WTC11 (cell line): ENCODE measurements at regions not wholly inside any gene's neighbourhood (a gene's known extent, or its start where the extent isn't known, plus 50 kb on each side); places are given as distances from the start of the nearest gene placed in this dataset.

ENCODE experiments used
- ATAC-seq: fragments of 200-7000 bp; cut with Tn5 transposase; 2 replicates; pipeline ENCODE4 v1.10.0; 2021; ENCODE audit warnings: mild to moderate bottlenecking, moderate library complexity
- CTCF ChIA-PET: fragments of 300-600 bp; sonication (Branson Sonifier 250); formaldehyde crosslinking; loops from one replicate; lab custom pipeline; 2021; ENCODE audit warnings: antibody characterized with exemption; lab: Charles Lee
- POLR2A ChIA-PET: fragments of 350-600 bp; sonication (Branson Sonifier 250); formaldehyde crosslinking; loops from one replicate; lab custom pipeline; 2021; ENCODE audit warnings: antibody characterized with exemption; lab: Charles Lee
- DNase-seq: peaks from one replicate; pipeline ENCODE4 v3.0.0; 2021; ENCODE audit warnings: low spot score
- H3K27ac Mint-ChIP-seq: 2 replicates; pipeline ENCODE4 v1.8.0; 2021; ENCODE audit warnings: mixed read lengths
- H3K27me3 Mint-ChIP-seq: 2 replicates; pipeline ENCODE4 v1.8.0; 2021; ENCODE audit warnings: low read depth, mild to moderate bottlenecking, moderate library complexity, mixed read lengths
- H3K36me3 Mint-ChIP-seq: 2 replicates; pipeline ENCODE4 v1.8.0; 2021; ENCODE audit warnings: mixed read lengths
- H3K4me1 Mint-ChIP-seq: 2 replicates; pipeline ENCODE4 v1.8.0; 2022; ENCODE audit warnings: mixed read lengths
- H3K4me3 Mint-ChIP-seq: 2 replicates; pipeline ENCODE4 v1.8.0; 2021; ENCODE audit warnings: mild to moderate bottlenecking, moderate library complexity, mixed read lengths
- H3K9me3 Mint-ChIP-seq: 2 replicates; pipeline ENCODE4 v1.8.0; 2021; ENCODE audit warnings: mixed read lengths
- ATF6 ChIP-seq: sonication (generic); formaldehyde crosslinking; IDR thresholded peaks from 2 replicates; pipeline ENCODE4 v1.8.1; 2023; ENCODE audit warnings: mild to moderate bottlenecking, missing genetic modification reagents
- CBFB ChIP-seq: sonication (generic); formaldehyde crosslinking; IDR thresholded peaks from 2 replicates; pipeline ENCODE4 v1.8.1; 2022; ENCODE audit warnings: mild to moderate bottlenecking, low read depth, missing genetic modification reagents
- CREB1 ChIP-seq: sonication (generic); formaldehyde crosslinking; IDR thresholded peaks from 2 replicates; pipeline ENCODE4 v1.8.0; 2023; ENCODE audit warnings: mild to moderate bottlenecking, missing genetic modification reagents
- E2F4 ChIP-seq: sonication (generic); formaldehyde crosslinking; IDR thresholded peaks from 2 replicates; pipeline ENCODE4 v1.8.1; 2022; ENCODE audit warnings: low read depth, mild to moderate bottlenecking, moderate library complexity, missing genetic modification reagents, borderline replicate concordance
- ERG ChIP-seq: fragments of 250-450 bp; sonication (Bioruptor Pico); IDR thresholded peaks from 2 replicates; pipeline ENCODE4 v1.8.0; 2021; ENCODE audit warnings: mild to moderate bottlenecking
- ESRRA ChIP-seq: sonication (generic); formaldehyde crosslinking; IDR thresholded peaks from 2 replicates; pipeline ENCODE4 v1.8.1; 2022; ENCODE audit warnings: mild to moderate bottlenecking, missing genetic modification reagents, borderline replicate concordance
- ETV6 ChIP-seq: sonication (generic); formaldehyde crosslinking; IDR thresholded peaks from 2 replicates; pipeline ENCODE4 v1.8.1; 2022; ENCODE audit warnings: mild to moderate bottlenecking, missing genetic modification reagents
- FOXP1 ChIP-seq: sonication (generic); formaldehyde crosslinking; IDR thresholded peaks from 2 replicates; pipeline ENCODE4 v1.8.0; 2022; ENCODE audit warnings: missing genetic modification reagents, mild to moderate bottlenecking, moderate library complexity, borderline replicate concordance
- GTF2I ChIP-seq: fragments of 250-450 bp; sonication (Bioruptor Pico); conservative IDR thresholded peaks from 2 replicates; pipeline ENCODE4 v1.4.0; 2021; ENCODE audit warnings: mild to moderate bottlenecking
- HMGXB4 ChIP-seq: sonication (generic); formaldehyde crosslinking; IDR thresholded peaks from 2 replicates; pipeline ENCODE4 v1.8.1; 2023; ENCODE audit warnings: mild to moderate bottlenecking, moderate library complexity, missing genetic modification reagents
- MLX ChIP-seq: sonication (generic); formaldehyde crosslinking; IDR thresholded peaks from 2 replicates; pipeline ENCODE4 v1.8.1; 2023; ENCODE audit warnings: mild to moderate bottlenecking, missing genetic modification reagents, moderate library complexity
- NR1H2 ChIP-seq: sonication (generic); formaldehyde crosslinking; IDR thresholded peaks from 2 replicates; pipeline ENCODE4 v1.9.0; 2021; ENCODE audit warnings: mild to moderate bottlenecking, moderate library complexity, missing genetic modification reagents
- PREB ChIP-seq: sonication (generic); formaldehyde crosslinking; IDR thresholded peaks from 2 replicates; pipeline ENCODE4 v1.8.1; 2022; ENCODE audit warnings: mild to moderate bottlenecking, missing genetic modification reagents, moderate library complexity, borderline replicate concordance
- PRRX2 ChIP-seq: fragments of 250-450 bp; sonication (Bioruptor Pico); IDR thresholded peaks from 2 replicates; pipeline ENCODE4 v1.8.0; 2021; ENCODE audit warnings: mild to moderate bottlenecking
- RELA ChIP-seq: sonication (generic); formaldehyde crosslinking; IDR thresholded peaks from 2 replicates; pipeline ENCODE4 v1.8.1; 2022; ENCODE audit warnings: missing genetic modification reagents, mild to moderate bottlenecking, borderline replicate concordance
- SMAD4 ChIP-seq: sonication (generic); formaldehyde crosslinking; IDR thresholded peaks from 2 replicates; pipeline ENCODE4 v1.8.0; 2022; ENCODE audit warnings: mild to moderate bottlenecking, missing genetic modification reagents
- TCF7 ChIP-seq: sonication (generic); formaldehyde crosslinking; IDR thresholded peaks from 2 replicates; pipeline ENCODE4 v1.8.0; 2022; ENCODE audit warnings: mild to moderate bottlenecking, low read depth, missing genetic modification reagents, moderate library complexity
- TEAD4 ChIP-seq: sonication (generic); formaldehyde crosslinking; IDR thresholded peaks from 2 replicates; pipeline ENCODE4 v1.8.0; 2022; ENCODE audit warnings: mild to moderate bottlenecking, missing genetic modification reagents
- ZNF232 ChIP-seq: sonication (generic); formaldehyde crosslinking; IDR thresholded peaks from 2 replicates; pipeline ENCODE4 v1.8.0; 2022; ENCODE audit warnings: mild to moderate bottlenecking, missing genetic modification reagents
- ZNF423 ChIP-seq: fragments of 250-450 bp; sonication (Bioruptor Pico); IDR thresholded peaks from 2 replicates; pipeline ENCODE4 v2.1.2; 2022; ENCODE audit warnings: mild to moderate bottlenecking, moderate library complexity
- ZNF512 ChIP-seq: sonication (generic); formaldehyde crosslinking; IDR thresholded peaks from 2 replicates; pipeline ENCODE4 v1.8.1; 2022; ENCODE audit warnings: missing genetic modification reagents, borderline replicate concordance
- TF ChIP-seq, protein P1 (sequence below): sonication (generic); formaldehyde crosslinking; IDR thresholded peaks from 2 replicates; pipeline ENCODE4 v1.8.1; 2023; ENCODE audit warnings: mild to moderate bottlenecking, missing genetic modification reagents, moderate library complexity
- TF ChIP-seq, protein P2 (sequence below): sonication (generic); formaldehyde crosslinking; conservative IDR thresholded peaks from 2 replicates; pipeline ENCODE4 v1.8.1; 2022; ENCODE audit warnings: mild to moderate bottlenecking, missing genetic modification reagents

- TF ChIP-seq ZNF512 (CRISPR knock-in tag) (no peak), ESRRA (no peak)
These were observed 336.4 kb downstream of the LRIG3 start (continued) for GRCh38 chr12:58583940-58584339.

- Mint-ChIP-seq H3K9me3 (no peaks in the 10 kb centered on the region), H3K4me1 (no peaks in the 10 kb centered on the region), H3K4me3 (no peak overlapping the region), H3K27ac (no peak overlapping the region), H3K27me3 (no peaks in the 10 kb centered on the region), H3K36me3 (no peaks in the 10 kb centered on the region)
- ATAC-seq, result no peak
- no peak for TF ChIP-seq CBFB (CRISPR knock-in tag)
- no peak for TF ChIP-seq RELA (CRISPR knock-in tag)
- TF ChIP-seq NR1H2 (CRISPR knock-in tag), result no peak
- TF ChIP-seq ESRRA, result no peak
- TF ChIP-seq E2F4 (CRISPR knock-in tag), result no peak
- no peak for TF ChIP-seq TEAD4
- TF ChIP-seq ETV6 (CRISPR knock-in tag), result no peak
- no peak for TF ChIP-seq HMGXB4 (CRISPR knock-in tag)
- TF ChIP-seq MLX (CRISPR knock-in tag), result no peak
- no peak for TF ChIP-seq ZNF423
- TF ChIP-seq TCF7 (CRISPR knock-in tag), result no peak
- TF ChIP-seq GTF2I, result no peak
- no peak for TF ChIP-seq ATF6 (CRISPR knock-in tag)
- TF ChIP-seq SMAD4 (CRISPR knock-in tag), result no peak
- POLR2A ChIA-PET, result no interaction called here
- no peak for DNase-seq
- CTCF ChIA-PET, result no interaction called here
These were observed 335.4 kb downstream of the LRIG3 start for GRCh38 chr12:58584880-58585279.

DNA sequence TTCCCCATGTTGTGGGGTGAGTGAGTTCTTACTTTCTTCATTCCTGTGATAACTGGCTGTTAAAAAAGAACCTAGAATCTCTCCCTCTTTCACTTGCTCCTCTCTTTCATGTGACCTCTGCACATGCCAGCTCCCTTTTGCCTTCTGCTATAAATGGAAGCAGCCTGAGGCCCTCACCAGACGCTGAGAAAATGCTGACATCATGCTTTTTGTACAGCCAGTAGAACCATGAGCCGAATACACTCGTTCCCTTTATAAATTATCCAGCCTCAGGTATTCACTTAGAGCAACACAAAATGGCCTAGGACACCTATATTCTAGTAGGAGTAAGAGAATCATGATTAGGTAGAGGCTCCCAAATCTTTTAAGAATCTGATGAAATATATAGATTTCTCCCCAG is 333.5 kb downstream of the LRIG3 start:
- H3K4me1 Mint-ChIP-seq, result no peaks in the 10 kb centered on the region
- CTCF ChIA-PET, result no interaction called here
- ATAC-seq (no peak), DNase-seq (no peak)
- H3K27ac Mint-ChIP-seq, result no peak overlapping the region
- no peaks in the 10 kb centered on the region for H3K9me3 Mint-ChIP-seq
- no peaks in the 10 kb centered on the region for H3K36me3 Mint-ChIP-seq
- no peak overlapping the region for H3K4me3 Mint-ChIP-seq
- no peaks in the 10 kb centered on the region for H3K27me3 Mint-ChIP-seq
- POLR2A ChIA-PET, result no interaction called here
- no peak for TF ChIP-seq PRRX2 (CRISPR knock-in tag)
- no peak for TF ChIP-seq PREB
- no peak for TF ChIP-seq FOXP1
- no peak for TF ChIP-seq ZNF232
- TF ChIP-seq, protein P1, sequence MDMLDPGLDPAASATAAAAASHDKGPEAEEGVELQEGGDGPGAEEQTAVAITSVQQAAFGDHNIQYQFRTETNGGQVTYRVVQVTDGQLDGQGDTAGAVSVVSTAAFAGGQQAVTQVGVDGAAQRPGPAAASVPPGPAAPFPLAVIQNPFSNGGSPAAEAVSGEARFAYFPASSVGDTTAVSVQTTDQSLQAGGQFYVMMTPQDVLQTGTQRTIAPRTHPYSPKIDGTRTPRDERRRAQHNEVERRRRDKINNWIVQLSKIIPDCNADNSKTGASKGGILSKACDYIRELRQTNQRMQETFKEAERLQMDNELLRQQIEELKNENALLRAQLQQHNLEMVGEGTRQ (CRISPR knock-in tag), result no peak
- TF ChIP-seq CREB1 (CRISPR knock-in tag), result no peak
- TF ChIP-seq, protein P2, sequence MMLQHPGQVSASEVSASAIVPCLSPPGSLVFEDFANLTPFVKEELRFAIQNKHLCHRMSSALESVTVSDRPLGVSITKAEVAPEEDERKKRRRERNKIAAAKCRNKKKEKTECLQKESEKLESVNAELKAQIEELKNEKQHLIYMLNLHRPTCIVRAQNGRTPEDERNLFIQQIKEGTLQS (CRISPR knock-in tag), result no peak
- TF ChIP-seq ERG (CRISPR knock-in tag), result no peak
